HG03521 (cell line): ENCODE measurements at regions not wholly inside any gene's neighbourhood (a gene's known extent, or its start where the extent isn't known, plus 50 kb on each side); places are given as distances from the start of the nearest gene placed in this dataset.

Source experiments
- ATAC-seq: cut with Tn5 transposase; IDR thresholded peaks from one replicate; pipeline ENCODE4 v1.9.1; 2021; ENCODE audit warnings: mild to moderate bottlenecking, moderate library complexity; ENCODE audit not compliant: unreplicated experiment

GRCh38 chr12:107888789-107889188 lies 114.3 kb downstream of the ASCL4 start:
- ATAC-seq: no peak

GRCh38 chr12:107891967-107892366 lies 117.5 kb downstream of the ASCL4 start:
- no peak for ATAC-seq

DNA sequence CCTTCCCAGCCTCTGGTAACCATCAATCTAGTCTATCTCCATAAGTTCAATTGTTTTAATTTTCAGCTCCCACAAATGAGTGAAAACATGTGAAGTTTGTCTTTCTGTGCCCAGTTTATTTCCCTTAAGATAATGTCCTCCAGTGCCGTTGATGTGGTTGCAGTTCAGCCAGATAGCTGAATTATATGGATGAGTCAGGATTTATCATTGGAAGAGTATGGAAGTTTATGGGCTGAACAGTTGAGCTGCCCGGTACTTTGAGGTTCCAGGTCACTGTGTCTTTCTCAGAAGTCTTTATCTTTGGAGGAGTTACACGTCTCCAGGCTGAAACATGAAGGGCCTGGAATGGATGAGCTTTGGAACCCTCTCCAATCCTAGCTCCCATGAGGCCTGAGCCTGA lies 120.1 kb downstream of the ASCL4 start:
- no peak for ATAC-seq

DNA sequence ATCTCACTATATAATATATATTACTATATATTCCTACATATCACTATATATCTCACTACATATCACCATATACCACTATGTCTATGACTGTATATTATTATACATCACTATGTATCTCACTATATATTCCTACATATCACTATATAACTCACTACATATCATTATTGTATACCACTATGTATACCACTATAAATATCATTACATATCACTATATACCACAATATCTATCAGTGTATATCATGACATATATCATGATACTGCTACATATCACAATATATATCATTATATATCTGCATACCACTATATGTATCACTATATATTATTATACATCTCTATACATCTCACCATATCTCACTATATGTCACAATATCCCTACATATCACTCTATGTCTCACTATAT lies 121.5 kb downstream of the ASCL4 start:
- no peak for ATAC-seq

DNA sequence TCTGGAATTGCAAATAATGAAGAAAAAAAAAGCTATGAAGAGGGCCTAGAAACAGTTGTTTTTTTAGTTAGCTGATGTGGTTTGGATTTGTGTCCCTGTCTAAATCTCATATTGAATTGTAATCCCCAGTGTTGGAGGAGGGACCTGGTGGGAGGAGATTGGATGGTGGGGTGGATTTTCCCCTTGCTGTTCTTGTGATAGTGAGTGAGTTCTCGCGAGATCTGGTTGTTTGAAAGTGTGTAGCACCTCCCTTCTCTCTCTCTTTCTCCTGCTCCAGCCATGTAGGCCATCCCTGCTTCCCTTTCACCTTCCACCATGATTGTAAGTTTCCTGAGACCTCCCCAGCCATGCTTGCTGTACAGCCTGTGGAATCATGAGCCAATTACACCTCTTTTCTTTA lies 126.1 kb downstream of the ASCL4 start:
- ATAC-seq: no peak

DNA sequence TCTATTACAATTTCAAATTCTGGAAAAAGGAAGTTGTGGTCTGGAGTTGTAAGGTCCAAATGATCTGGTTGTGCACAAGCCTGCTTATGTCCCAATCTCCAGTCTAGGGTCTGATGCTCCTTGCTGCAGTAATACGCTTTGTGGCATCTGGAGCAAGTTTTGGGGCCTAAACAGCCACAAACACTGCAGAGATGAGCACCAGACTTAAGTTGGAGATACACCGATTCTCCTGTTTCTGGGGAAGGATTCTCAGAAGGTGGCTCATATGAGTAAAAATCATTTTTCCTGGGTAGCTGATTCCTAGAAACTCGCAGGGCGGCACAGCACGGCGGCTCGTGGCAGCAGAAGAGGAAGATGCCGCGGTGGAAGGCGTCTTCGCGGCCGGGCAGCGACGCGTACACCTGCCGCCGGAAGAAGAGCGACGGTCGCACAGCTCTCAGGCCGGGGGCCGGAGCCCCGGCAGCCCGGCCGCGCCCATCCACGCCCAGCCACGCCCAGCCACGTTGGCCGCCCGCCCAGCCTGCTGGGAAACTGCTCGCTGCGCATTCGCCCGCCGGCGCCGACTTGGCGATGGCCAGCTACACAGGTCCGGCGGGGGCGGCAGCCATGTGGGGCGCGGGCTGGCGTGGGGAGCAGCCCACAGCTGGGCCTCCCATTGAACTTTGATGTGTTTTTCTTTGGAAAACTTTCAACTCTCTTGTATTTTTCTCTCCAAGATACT lies 129.0 kb downstream of the ASCL4 start:
- ATAC-seq: peak; percentile 93

DNA sequence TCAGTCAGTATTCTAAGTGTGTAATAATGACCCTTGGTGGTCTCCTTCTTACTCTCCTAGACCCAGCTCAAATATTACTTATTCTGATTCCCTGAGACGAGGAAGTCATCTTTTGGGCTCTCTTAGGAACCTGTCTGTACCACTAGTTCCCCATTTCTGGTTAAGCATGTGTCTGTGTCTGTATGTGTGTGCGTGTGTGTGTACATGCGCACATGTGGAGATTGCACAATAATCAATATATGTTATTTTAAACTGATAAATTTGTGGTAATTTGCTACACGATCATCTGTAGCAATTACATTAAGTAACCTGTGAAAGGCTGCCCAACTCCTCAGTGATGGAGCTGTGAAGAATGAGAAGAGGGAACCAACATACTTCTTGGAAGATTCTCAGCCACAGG lies 132.2 kb downstream of the ASCL4 start:
- no peak for ATAC-seq

DNA sequence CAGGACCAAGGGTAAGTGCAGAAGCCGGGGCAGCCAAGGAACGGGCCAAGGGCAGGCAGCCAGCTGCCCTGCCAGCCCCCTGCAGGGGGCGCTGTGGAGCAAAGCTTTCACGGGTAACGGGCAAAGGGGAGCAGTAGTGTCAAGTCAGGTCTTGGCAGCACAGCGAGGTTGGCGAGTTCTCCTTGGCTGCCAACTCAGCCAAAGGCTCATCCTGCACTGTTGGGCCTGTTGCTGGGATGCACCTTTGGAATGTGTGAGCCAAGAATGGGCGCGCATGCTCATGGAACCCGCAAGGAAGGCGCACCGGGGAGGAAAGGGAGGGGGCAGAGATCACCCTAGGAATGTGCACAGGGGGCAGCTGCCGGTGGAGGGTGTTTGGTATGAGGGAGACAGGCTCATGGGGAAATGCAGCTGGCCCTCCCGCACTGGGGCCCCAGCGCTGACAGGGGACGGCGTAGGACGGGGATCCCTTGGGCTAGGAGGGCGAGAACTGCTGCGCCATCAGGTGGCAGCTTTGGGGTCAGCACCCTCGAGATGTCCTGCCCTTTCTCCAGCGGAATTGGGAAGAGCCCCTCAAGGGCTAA lies 138.0 kb downstream of the ASCL4 start:
- ATAC-seq: peak; percentile 67

DNA sequence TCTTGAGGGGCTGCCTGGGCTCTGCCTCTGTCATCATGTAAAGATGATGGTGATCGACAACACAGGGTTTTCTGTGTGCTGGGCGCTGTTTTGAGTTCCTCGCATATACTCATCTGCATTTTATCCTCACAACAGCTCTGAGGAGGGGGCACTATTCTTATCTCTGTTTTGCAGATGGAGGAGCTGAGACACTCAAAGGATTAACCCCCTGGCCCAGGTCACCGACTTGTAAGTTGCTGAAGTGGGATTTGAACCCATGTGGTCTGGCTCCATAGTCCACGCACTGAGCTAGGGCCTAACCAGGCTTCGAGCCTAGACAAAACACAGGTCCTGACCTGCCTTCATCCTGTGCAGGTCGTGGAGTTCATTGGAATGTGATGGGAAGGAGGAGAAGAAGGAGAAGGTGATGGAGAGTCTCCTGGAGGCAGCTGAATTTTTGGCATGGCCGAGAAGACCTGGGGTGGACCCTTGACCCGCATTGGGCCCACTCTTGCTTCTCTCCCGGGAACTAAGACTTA lies 140.0 kb downstream of the ASCL4 start:
- no peak for ATAC-seq

DNA sequence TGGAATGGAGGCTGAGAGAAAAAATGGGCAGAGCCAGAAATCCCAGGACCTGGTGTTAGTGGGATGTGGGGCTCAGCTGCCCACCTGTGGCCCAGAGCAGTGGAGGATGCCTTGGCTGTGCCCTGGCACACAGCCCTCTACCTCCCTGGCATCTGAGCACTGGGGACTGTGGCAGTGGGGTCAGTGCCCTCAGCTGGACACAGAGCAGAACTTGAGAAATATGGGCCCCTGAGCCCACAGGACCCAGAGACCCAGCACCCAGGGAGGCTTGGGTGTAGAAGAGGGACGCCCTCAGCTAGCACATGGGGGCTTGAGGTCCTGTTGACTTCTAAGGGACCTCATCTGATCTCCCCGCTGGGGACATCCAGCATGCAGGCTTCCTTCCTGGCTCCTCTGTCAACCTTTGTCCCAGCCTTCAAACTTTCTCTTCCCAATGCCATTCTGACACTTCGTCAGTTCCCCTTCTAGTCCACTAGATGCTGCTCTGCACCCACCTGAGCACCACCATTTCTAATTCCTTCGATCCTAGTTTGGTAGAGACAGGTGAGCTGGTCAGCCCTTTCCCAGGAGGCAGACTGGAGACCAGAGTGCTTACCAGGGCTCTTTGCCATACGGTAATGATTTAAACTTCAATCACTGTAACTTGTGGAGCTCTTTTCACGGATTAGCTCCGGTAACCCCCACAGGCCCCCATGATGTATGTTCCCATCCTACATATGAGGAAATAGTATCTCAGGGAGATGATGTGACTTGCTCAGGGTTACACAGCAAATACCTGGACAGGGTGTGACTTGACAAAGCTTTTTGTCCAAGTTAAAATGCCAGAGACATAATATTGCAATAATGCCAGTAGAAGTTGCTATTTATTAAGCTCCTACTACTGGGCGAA lies 143.7 kb downstream of the ASCL4 start:
- no peak for ATAC-seq

- no peak for ATAC-seq
Measured at GRCh38 chr12:107921062-107921461, 146.6 kb downstream of the ASCL4 start.

DNA sequence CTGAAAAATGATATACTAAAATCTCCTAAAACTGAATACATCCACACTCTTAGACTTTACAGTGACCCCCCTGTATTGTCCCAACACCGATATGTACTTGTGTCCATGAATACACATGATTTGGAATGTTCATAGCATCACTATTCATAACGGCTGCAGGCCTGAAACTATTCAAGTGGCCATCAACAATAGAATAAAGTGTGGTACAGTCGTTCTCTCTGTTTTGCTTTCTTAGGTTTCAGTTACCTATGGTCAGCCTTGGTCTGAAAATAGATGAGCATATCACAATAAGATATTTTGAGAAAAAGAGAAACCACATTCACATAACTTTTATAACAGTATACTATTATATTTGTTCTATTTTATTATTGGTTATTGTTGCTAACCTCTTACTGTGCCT lies 150.6 kb downstream of the ASCL4 start:
- ATAC-seq: no peak

DNA sequence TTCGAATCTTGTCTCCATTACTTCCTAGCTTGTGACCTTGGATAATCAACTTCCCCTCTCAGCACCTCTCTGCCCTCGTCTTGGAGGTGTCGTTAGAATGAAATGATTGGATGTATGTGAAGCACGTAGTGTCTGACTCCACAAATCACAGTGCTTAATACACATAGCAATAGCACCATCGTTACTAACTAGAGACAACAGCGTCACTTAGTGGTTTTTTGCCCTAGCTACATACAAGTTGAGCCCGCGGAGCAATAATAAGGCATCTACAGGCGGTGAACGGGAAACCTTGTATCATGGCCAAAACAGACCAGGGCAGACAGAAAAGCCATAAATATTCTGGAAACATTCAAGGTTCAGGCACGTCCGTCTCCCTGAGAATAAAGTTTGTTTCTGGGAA lies 154.9 kb downstream of the ASCL4 start:
- ATAC-seq: no peak

- ATAC-seq: no peak
Measured at GRCh38 chr12:107931761-107932160, 157.3 kb downstream of the ASCL4 start.

DNA sequence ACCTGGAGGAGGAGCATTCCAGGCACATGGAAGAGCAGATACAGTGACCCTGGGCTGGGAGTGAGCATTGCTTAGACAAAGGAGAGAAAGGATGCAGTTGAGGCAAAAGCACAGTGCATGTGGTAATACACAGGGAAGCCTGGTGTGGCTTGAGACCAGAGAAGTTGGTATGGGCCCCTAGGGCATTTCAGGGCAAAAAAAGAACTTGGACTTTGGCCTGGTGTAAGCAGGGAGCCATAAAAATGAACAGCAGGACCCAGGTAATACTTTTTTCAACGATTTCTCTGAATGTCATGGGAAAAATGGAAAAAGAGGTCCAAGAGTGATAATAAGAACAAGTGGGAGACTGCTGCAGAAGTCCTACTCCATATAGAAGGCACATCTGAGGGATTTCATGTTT lies 163.9 kb downstream of the ASCL4 start:
- no peak for ATAC-seq

- ATAC-seq: no peak
Measured at GRCh38 chr12:107948391-107948945, 174.0 kb downstream of the ASCL4 start.

DNA sequence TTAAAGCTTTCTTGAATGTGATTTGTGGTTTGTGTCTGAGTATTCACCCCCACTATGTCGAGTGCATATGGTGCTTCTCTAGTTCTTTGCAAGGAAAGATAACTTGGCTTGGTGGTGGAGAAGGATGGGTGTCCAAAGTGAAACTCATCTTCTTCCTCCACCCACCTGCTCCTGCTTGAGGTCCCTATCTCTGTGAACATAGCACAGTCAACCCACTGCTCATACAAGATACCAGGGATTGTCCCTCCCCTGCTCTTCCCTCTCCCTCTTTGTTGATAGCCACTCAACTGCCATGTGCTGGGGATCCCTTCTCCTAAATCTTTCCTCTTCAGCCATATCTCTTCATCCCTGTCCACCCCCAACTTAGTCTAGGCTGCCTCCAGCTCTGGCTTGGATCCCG lies 176.5 kb downstream of the ASCL4 start:
- no peak for ATAC-seq

DNA sequence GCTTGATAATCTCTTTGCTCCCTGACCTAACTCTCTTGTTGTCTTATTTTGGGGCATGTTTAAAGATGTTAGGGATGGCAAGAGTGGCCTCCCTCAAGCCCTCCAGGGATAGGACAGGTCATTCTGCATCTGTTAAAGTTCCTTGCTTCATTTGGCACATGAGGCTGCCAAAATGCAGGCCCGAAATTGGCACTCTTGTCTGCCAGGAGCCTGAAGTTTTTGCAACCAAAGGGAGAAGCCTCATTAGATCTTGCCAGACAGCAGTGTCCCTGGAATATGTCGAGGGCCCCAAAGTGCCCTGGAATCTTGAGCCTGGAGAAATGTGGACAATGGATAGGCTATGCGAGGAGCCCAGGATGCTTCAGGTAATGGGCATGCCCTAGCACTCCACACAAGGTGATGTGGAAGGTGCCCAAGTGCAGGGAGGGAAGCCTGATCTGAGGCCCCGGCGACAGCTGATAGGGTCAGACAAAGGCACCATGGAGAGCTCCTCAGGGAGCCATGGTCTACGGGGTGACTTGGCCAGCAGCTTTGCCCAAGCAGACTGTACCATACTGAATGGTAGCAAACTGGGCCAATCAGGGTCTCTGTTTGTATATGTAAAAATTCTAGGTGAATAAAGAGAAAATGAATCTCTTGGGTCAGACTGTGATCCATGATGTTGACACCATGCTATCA lies 173.0 kb upstream of the WSCD2 start:
- ATAC-seq: no peak

DNA sequence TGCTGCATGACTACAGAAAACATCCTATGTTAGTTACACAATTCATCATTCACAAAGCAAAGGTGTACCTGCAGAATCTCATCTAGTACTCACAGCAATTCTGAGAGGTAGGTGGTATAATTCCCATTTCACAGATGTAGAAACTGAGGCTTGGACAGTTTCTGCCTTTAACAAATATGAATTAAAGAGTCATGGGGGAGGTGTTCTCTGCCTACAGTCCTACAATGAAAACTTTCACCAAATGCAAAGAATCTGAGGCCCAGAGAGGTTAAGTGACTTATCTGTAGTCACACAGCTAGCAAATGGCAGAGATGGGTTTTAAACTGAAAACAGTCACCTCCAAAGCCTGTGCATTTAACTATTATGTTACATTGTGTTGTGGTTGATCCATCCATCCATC lies 171.6 kb upstream of the WSCD2 start:
- ATAC-seq: no peak

DNA sequence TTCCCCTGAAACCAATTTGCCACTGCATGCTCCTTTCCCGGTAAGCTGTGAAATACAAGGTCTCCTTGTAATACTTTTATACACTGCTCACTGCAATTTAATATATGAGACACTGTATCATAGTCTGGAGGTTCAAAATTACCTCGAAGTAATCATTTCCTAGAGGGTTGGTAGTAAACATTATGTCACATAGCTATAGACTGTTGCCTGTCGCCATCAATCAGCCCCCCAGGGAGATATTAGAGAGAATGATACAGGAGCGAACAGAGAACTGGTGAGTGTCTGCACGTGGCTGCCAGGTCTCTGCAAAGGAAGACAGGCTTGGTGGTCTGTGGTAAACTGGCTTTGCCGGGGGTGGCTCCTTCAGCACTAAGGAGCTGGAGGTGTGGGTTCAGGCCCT lies 165.5 kb upstream of the WSCD2 start:
- ATAC-seq: no peak

- no peak for ATAC-seq
Measured at GRCh38 chr12:107967170-107967569, 161.9 kb upstream of the WSCD2 start.
